NCI-H526 treated with DMSO at 0.1 percent for 48 hours (cell line): ENCODE measurements at regions not wholly inside any gene's neighbourhood (a gene's known extent, or its start where the extent isn't known, plus 50 kb on each side); places are given as distances from the start of the nearest gene placed in this dataset.
A peak's percentile ranks its signal among the peaks of the same experiment; 100 is the strongest.
"Not testable (repeated sequence)": the region's sequence is repeated elsewhere in the genome, so short reads cannot be mapped to it uniquely, and the experiment has no call there.

ENCODE experiments used
- DNase-seq: peaks from one replicate; lab custom pipeline; 2025; lab: John Stamatoyannopoulos, UW

DNA sequence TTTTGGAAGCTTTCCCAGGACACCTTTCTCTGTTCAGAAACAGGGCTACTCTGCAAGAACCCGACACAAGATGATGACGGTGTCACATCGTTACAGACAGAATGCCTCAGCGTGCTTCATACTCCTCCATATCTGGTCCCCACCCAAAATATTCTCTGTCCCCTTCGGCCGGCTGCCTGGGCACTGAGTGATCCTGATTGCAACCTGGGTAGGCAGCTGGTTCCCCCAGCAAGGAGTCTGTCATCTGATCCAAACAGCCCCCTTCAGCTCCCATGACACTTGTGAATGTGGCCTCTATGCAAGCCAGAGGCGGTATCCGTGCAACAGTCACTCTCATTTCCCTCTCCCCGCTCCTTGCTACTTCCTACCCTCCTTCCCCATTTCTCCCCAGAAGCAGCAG lies 431.7 kb upstream of the B3GAT1 start:
- DNase-seq = no peak

DNA sequence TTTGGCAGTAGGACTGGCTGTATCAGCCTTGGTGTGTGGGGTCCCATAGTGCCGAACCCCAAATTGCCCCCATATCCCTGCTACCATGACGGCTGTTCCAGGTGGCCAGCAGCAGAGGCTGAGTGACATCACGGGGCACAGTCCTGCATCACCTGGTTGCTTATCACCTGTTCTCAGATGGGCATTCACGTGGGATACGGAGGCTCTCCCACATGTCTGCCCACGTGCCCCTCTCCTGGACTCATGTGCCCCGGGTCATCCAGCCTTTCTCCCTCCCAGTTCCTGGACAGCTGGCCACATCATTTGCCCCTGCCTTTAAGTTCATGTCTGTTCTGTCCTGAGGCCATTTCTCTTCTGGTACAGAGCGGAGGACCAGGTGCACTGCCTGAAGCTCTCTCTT lies 431.0 kb upstream of the B3GAT1 start:
- no peak for DNase-seq

DNA sequence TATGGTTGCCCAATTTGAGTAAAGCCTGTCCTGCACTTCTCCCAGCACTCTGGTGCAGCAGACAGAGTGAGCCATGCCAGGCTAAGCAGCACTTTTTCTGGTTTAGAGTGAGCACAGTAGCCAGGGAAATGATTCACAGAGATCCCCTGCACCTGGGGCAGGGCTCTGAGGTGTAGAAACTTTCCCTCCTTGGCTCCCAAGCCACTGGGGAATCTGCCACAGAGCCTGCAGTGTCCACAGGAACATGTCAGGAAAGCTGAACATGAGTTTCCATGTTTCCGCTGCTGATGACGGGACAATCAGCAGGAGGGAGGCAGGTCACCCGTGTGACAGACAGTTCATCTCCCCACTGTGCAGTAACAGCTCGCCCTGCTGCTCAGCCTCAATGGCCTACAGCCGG lies 429.9 kb upstream of the B3GAT1 start:
- no peak for DNase-seq

DNA sequence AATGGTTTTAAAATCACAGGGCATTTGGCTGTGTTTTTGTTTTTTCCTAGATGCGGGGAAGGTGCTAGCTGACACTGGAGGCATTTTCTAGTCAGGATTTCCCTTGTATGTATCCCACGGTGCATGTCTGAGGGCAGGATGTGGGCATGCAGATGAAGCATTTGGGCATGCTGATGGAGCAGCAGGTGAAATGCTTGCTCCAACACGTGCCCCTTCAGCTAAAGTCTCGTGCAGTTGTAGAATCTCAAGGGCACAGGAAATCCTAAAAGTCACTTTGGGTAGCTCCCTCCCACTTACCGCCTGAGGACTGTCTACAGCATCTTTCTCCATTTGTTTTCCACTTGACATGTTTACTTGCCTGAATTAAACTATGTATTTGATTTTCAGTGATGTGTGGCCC lies 429.4 kb upstream of the B3GAT1 start:
- no peak for DNase-seq

DNA sequence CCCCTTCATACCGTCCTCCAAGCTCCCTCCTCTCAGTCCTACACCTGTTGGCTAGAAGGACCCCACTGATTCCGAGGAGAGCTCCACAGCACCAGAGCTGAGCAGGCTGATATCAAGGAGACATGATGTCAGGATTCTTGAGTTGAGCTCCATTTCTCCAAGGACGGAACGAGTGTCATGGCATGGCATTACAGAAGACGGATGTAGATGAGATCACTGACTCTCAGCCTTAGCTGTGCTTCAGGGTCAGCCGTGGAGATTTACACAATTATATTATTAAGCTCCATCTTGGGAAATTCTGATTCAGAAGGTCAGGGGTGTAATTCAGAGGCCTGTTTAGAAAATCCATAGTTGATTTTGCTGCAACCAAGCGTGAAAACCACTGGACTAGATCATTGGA lies 428.9 kb upstream of the B3GAT1 start:
- no peak for DNase-seq

DNA sequence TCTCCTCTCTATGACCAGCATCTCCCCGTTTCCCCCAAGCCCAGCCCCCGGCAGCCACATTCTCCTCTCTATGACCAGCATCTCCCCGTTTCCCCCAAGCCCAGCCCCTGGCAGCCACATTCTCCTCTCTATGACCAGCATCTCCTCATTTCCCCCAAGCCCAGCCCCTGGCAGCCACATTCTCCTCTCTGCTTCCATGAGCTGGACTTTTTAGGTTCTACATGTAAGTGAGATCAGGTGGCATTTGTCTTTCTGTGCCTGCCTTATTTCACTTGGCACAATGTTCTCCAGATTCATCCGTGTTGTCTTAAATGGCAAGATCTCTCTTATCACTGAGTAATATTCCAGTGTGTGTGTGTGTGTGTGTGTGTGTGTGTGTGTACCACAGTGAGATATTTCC lies 428.1 kb upstream of the B3GAT1 start:
- DNase-seq = not testable (repeated sequence)

DNA sequence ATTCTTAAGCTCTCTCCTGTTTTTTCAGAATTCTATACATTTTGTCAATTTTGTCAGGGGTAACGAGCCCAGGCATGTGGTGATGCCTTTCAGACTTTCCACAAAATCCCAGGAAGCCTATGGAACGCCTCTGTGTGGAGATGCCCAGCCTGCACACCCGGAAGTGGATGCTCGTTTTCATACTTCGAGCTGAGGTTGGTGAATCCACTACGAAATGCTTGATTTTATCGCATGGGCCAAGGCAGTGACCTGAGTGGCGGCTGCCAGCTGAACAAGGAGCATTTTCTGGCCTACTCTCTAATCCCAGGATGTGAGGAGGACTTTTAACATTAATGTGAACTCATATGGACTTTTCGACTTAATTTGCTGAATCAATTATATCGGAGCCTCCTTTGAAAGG lies 426.7 kb upstream of the B3GAT1 start:
- DNase-seq = no peak

DNA sequence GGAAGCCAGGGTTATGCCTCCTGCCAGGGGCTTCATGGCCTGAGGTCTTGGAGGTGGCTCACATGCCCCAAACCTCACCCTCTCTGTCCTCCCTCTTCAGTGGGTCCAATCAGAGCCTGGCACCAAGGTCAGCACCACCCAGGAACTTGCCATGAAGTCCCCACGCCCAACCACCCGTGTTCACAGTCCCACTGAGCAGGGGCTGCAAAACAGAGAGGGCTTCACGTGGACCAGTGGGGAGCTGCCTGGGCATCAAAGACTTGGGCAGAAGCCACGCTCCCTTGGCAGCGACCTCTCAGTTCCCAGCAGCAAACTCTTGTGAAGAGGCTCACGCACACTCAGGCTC lies 425.8 kb upstream of the B3GAT1 start:
- DNase-seq = no peak

DNA sequence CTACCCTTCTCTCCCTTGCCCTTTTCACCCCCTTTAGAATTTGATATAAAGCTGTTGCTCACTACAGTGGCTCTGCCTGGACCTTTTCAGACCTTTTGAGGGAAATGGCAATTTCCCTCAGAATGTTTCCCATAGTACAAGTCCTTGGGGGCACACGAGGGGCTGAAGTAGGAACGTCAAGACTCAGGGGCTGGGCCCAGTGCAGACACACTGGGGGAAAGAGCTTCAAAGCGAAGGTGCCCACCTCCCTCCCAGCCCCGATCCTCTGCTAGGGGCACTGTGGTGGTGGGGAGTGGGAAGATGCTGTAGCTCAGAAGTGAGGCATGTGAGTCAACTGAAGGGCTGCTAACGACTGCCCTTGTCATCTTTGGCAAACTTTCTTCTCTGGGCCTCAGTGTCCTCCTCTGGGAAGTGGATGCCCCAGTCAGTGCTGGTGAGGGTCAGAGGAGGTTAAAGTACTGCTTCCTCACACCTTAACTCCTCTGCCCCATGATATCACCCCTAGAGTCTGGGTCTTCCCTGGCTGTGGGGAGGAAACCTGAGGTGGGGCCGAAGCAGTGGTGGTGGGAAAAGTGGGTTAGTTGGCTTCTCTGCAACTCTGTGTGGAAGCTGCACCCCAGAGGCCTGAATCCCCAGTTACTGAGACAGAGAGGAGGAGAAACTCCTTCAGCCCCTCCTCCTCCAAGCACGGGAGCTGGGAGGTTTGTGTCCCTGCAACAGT lies 425.3 kb upstream of the B3GAT1 start:
- no peak for DNase-seq

DNA sequence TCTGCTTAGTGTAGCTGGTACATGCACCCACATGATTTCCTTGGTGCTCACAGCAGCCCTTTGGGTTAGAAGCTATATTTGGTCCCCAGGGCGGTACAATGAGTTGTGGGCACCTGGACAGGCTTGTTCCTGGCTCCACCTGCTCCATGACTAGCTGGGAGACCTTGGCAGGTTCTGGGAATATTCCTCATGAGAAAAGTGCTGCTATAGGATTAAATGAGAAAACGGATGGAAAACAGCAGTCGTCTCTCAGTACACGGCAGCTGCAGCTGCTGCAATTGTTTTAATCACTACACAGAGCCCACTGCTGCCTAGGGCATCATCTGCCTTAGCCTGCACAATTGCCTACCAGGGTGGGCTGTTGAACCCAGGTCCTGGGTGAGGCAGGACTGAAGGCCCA lies 424.5 kb upstream of the B3GAT1 start:
- no peak for DNase-seq

DNA sequence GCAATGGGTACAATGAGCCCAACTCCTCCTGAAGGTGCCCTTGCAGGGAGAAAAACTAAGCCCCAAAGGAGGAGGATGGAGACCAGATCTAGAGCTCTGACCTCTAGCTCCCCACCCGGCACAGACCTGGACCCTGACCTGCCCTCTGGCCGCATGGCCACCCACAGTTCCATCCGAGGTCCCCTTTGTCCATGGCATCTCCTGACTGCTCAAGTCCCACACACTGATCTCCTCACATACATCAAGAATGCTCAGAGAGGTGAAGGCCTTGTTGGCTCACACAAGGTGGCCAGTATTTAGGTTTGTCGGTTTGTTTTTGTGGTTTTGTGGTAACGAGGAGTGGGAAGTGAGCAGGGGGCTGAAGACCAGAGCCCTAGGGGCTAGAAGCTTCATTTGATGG lies 423.5 kb upstream of the B3GAT1 start:
- no peak for DNase-seq

DNA sequence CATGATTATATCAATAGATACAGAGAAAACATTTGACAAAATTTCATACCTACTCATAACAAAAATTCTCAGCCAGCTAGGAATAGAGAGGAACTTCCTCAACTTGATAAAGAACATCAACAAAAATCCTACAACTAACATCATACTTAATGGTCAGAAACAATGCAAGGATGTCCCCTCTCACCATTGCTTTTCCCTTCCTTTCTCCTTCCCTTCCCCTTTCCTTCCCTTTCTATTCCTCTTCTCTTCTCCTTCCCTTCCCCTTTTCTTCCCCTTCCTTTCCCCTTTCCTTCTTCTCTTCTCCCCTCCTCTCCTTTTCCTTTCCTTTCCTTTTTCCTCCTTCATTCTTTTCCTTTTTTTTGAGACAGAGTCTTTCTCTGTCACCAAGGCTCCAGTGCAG lies 418.3 kb upstream of the B3GAT1 start:
- DNase-seq = no peak

DNA sequence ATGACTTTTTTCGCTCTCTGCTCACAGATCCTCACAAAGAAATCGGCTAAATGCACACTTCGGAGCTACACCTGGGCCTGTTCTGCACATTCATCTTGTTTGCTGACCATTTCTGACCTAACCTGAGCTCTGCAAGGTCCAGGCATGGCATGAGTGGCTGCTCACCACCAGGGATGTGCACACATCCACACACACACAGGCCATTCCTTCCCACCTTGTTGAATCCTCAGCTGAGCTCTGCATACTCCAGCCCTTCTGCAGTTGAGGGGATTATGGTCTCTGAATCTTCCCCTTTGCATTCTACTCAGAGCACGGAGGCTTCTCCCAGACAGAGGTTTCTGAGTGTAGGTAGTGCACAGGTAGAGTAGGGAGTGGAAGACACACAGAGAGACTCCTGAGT lies 411.9 kb upstream of the B3GAT1 start:
- no peak for DNase-seq

DNA sequence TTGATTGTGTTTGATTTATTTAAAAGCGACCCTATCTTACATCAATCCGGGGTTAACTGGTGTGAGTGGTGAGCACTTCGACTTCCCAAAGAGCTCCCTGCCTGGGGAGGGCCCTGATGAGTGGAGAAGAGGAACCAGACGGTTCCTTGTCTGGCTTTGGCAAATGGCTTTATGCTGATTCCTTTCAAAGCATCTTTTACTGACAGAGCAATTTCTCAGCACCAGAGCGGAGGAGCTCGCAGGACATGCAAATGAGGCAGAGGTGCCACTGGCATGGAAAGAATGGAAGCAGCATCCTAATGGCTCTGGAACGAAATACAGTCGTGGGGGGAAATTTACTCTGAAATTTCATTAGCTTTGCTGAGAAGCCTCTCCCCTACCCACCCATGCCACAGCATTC lies 410.9 kb upstream of the B3GAT1 start:
- peak; percentile 46 for DNase-seq

DNA sequence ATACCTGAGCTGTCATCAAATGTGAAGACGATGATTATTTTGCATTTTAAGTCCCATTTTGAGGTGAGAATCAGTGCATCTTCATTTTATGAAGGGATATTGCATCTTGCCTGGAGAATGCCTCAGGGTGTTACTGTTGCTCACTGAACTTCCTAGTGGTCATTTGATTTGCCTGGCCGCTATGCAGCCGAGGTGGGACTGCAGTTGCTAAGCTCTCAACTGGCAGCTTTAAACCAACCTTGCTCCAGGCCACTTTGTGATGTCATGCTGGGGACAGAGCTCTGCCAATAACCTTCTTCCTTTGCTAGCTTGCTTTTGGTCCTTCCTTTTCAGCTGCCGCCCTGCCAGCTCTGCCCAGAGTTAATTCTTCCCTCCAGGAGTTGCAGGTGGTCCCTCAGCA lies 409.4 kb upstream of the B3GAT1 start:
- DNase-seq = no peak

DNA sequence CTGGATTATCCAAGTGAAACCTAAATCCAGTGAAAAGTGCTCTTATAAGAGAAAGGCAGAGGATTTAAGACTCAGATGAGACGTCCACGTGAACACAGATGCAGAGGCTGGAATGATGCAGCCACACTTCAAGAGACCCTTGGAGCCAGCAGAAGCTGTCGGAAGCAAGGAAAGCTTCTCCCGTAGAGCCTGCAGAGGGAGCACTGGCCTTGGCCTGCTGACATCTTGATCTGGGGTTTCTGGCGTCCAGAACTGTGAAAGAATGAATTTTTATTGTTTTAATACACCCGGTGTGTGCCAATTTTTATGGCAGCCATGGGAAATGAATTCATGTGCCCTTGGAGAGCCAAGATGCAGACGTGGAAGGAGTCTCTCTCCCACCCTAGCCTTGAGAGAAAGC lies 407.0 kb upstream of the B3GAT1 start:
- no peak for DNase-seq

DNA sequence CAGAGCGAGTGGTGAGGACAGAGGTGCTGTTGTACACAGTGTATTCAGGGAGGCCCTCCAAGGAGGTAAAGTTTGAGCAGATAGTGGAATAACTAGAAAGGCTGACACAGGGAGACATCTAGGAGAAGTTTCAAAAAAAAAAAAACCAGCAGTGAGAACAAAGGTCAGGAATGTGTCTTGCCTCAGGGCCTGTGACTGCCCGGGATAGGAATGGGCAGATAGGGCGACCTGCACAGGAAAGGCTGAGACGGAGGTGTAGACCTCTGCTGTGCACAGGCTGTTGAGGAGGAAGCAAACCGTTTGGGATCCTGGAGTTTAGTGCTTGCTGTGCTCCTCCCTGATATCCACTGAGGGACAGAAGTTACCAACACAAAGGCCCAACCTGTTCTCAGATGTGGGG lies 406.5 kb upstream of the B3GAT1 start:
- no peak for DNase-seq

DNA sequence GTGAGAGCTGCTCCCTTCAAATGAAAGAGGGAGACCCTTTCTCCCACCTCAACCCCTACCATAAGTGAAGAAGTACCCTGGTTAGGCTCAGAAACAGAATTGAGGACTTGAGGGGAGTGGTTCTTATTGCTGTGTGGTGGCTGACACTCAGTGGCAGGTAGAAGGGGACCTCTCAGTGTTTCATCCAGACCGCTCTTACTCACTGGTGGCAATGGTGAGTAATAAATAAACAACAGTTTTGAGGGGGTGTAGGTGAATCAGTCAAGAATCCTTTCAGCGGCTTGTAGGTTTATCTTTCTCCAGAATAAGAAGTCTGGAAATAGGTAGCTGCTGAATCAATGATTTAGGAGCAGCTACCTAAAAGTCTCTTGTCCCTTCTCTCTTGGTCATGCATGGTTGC lies 403.4 kb upstream of the B3GAT1 start:
- no peak for DNase-seq

DNA sequence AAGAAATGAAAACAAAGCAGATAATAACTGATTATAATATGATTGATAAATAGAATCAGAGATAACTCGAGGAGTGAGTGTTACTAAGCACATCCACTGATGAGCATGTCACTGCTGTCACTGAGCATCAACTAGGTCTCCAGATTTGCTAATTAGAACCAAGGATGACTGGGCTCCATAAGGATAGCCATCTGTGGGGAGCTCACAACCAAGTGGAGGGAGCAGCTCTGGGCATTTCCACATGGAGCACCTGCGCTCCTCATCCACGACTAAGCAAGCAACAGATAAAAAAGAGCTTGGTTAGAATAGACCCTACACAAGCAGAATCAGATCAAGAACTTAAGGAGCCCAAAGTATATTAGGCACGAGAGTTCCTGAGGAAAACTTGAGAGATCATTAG lies 396.0 kb upstream of the B3GAT1 start:
- no peak for DNase-seq

DNA sequence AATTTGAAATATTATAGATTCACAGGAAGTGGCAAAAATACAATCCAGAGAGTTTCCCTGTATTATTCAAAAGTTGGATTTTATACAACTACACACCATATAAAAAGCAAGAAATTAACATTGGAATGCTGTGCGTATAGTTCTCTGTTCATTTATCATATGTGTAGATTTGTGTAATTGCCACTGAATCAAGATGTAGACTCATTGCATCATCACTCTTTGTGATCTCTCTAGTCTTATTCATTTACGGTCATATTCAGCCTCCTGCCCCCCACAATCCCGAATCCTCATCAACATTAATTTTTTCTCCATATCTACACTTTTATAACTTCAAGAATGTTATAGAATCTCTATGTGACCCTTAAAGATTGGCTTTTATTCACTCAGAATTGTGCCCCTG lies 390.6 kb upstream of the B3GAT1 start:
- no peak for DNase-seq

DNA sequence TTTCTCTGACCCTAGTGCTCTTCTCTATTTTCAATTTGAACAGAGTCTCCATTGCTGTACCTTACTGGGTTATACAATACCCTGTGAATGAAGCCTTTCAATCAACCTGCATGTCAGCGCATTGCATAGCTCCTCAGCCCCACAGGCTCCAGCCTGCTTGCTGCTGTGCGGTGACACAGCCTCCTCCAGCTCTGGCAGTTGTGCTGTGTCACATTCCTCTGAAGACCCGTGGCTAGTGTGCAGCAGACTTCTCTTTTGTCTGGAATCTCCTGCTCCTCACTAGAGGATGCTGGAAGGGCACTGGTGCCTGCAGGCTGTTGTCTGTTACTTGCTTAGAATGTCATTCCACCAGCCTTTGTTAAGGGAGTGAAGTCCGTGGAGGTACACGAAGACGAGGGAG lies 390.1 kb upstream of the B3GAT1 start:
- peak; percentile 78 for DNase-seq

DNA sequence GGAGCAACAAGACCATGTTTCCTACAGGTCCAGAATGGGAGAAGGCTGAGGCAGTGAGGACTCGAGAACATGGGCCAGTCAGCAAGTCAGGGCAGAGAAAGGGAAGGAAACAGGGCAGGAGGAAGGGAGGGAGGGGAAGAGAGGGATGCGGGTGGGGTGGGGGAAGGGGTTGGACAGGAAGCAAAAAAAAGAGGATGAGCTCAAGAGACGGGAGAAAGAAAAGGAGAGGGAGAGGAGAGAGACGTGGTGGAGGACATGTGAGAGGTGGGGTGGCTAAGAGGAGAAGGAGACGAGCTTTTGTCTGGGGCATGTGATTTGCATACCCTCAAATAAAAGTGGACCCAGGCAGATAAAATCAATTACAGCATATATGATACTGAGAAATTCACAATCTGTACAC lies 389.5 kb upstream of the B3GAT1 start:
- DNase-seq = peak; percentile 89

DNA sequence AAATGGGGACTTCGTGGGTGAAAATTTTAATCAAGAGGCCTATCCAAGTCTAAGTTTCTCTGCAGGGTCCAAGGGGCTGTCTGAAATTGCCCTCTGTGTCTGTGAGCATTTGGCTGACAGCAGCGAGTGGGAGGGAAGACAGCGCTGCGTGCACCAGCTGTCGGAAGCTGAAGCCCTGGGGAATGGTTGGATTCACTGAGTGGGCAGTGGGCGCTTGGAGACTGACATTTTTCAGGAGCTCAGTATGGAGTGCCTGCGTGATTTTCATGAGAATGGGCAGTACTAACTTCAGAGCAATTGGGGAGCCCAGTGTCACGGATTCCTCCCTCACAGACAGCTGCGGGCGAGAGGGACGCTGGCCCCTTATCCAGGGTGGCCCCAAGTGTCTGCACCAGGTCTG lies 388.8 kb upstream of the B3GAT1 start:
- peak; percentile 19 for DNase-seq

DNA sequence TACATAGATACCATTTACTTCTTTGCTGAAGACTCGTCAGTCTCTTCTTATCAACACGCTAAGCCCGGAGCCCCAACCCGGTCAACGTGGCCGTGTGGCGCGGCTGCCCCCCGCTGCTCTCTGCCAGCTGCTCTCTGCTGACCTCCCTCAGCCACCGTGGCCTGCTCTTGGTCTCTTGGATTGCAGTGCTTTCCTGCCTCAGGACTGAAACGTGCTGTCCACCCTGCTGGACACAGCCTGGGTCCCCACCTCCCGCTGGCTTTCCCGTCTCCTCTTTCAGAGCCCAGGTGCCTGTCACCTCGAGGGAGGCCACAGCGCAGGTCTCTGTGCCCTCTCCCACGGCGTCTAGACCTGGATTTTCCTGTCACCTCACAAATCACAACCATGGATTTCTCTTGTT lies 388.1 kb upstream of the B3GAT1 start:
- DNase-seq = no peak

DNA sequence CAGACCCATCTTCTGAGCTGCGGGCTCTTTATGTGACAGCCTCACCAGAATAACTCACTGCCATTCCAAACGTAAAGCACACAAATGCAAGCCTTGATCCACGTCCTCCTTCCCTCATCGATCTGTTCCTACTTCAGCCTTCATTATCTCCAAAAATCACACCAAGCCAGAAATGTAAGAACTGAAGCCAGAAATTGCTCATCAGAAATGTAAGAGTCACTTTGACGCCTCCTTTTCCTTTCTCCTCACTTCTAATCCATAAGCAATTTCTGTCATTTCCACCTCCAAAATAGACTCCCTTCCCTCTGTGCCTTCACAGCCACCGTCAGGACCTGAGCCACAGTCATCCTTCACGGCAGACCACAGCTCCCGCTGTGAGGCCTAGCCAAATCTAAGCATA lies 387.3 kb upstream of the B3GAT1 start:
- no peak for DNase-seq
